ENCODE measurements at regions not wholly inside any gene's neighbourhood (a gene's known extent, or its start where the extent isn't known, plus 50 kb on each side); places are given as distances from the start of the nearest gene placed in this dataset.

DNA sequence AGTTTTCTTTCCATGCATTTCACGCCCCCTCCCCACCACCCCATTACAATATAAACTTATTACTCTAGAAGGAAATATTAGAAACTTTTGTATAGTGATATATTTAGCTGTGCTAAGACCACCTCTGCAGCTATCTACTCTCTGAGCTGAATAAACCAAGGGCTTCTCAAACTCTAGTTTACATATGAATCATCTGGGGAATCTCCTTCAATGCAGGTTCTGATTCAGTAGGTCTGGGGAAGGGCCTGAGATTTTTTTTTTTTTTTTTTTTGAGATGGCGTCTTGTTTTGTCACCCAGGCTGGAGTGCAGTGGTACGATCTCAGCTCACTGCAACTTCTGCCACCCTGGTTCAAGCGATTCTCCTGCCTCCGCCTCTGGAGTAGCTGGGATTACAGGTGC is 67.6 kb upstream of the PRKG1 start:
- TF ChIP-seq, protein P1, sequence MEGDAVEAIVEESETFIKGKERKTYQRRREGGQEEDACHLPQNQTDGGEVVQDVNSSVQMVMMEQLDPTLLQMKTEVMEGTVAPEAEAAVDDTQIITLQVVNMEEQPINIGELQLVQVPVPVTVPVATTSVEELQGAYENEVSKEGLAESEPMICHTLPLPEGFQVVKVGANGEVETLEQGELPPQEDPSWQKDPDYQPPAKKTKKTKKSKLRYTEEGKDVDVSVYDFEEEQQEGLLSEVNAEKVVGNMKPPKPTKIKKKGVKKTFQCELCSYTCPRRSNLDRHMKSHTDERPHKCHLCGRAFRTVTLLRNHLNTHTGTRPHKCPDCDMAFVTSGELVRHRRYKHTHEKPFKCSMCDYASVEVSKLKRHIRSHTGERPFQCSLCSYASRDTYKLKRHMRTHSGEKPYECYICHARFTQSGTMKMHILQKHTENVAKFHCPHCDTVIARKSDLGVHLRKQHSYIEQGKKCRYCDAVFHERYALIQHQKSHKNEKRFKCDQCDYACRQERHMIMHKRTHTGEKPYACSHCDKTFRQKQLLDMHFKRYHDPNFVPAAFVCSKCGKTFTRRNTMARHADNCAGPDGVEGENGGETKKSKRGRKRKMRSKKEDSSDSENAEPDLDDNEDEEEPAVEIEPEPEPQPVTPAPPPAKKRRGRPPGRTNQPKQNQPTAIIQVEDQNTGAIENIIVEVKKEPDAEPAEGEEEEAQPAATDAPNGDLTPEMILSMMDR (IDR thresholded peaks at IDR 0.05) = no peak
- TF ChIP-seq POLR2A (IDR thresholded peaks at IDR 0.05) = no peak
- no peak for TF ChIP-seq EP300 (IDR thresholded peaks at IDR 0.05)

All from gastroesophageal sphincter (tissue), 3 donors.